GM12878 (cell line): ENCODE measurements at regions not wholly inside any gene's neighbourhood (a gene's known extent, or its start where the extent isn't known, plus 50 kb on each side); places are given as distances from the start of the nearest gene placed in this dataset.

Experiments
- ATAC-seq: fragments of 200-7000 bp; cut with Tn5 transposase; 3 replicates; pipeline ENCODE4 v1.9.1; 2020; ENCODE audit warnings: mild to moderate bottlenecking, moderate library complexity
- BruUV-seq: library from RNA; stranded (reverse); fragments of 400-500 nt; replicated peaks from 2 replicates; lab custom pipeline; 2021; lab: Mats Ljungman, UMichigan
- CTCF ChIA-PET: fragments of 300-600 bp; sonication (Branson Sonifier 250); formaldehyde crosslinking; extraction: SDS; loops from one replicate; lab custom pipeline; 2021; ENCODE audit warnings: inconsistent platforms; lab: Yijun Ruan, JAX
- POLR2A ChIA-PET: fragments of 350-600 bp; formaldehyde crosslinking; extraction: SDS; loops from one replicate; lab custom pipeline; 2021; ENCODE audit warnings: inconsistent platforms; lab: Charles Lee
- RAD21 ChIA-PET: fragments of 300-600 bp; sonication (Branson Sonifier 250); formaldehyde crosslinking; loops from one replicate; lab custom pipeline; 2023; ENCODE audit warnings: antibody characterized with exemption; ENCODE audit not compliant: unreplicated experiment; lab: Charles Lee
- SMC1A ChIA-PET: fragments of 300-600 bp; sonication (Branson Sonifier 250); formaldehyde crosslinking; loops from one replicate; lab custom pipeline; 2023; ENCODE audit not compliant: unreplicated experiment, uncharacterized antibody; lab: Charles Lee
- DNase-seq: peaks from one replicate; pipeline ENCODE4 v3.0.0-alpha.2; 2011; ENCODE audit warnings: low read depth, low spot score
- FAIRE-seq: peaks from 3 replicates; lab custom pipeline; 2011; peaks lifted over from hg19 to GRCh38; lab: Jason Lieb, UNC
- H2AFZ ChIP-seq: 2 replicates; pipeline ENCODE4 v1.6.0; 2011; ENCODE audit warnings: low read depth, low read length, control low read depth; ENCODE audit not compliant: control insufficient read depth
- H3K27ac ChIP-seq: 2 replicates; pipeline ENCODE4 v1.5.1; 2011; ENCODE audit warnings: control low read depth; ENCODE audit not compliant: control insufficient read depth, insufficient read depth
- H3K27me3 ChIP-seq, 2 experiments: replicated peaks in 1 of 2; 2 replicates each; pipeline versions ENCODE4 v1.6.0 to v1.6.1; 2011; ENCODE audit warnings: low read length in 1 of 2; ENCODE audit not compliant: control insufficient read depth in 2 of 2, insufficient read depth in 2 of 2
- H3K36me3 ChIP-seq, 2 experiments: 2 replicates each; pipeline ENCODE4 v1.5.1; 2011; ENCODE audit warnings: low read length in 1 of 2; ENCODE audit not compliant: control insufficient read depth in 2 of 2, insufficient read depth in 2 of 2
- H3K4me1 ChIP-seq: 2 replicates; pipeline ENCODE4 v1.6.1; 2011; ENCODE audit warnings: mild to moderate bottlenecking, low read length, moderate library complexity, mixed read lengths; ENCODE audit not compliant: control insufficient read depth, insufficient read depth
- H3K4me2 ChIP-seq: 2 replicates; pipeline ENCODE4 v1.6.0; 2011; ENCODE audit warnings: control low read depth; ENCODE audit not compliant: control insufficient read depth, insufficient read depth
- H3K4me3 ChIP-seq: fragments of 200-600 bp; sonication (generic); 2 replicates; pipeline ENCODE4 v1.5.1; 2016
- H3K79me2 ChIP-seq: 2 replicates; pipeline ENCODE4 v1.6.0; 2011; ENCODE audit warnings: low read length; ENCODE audit not compliant: control insufficient read depth, insufficient read depth
- H3K9ac ChIP-seq: 2 replicates; pipeline ENCODE4 v1.8.0; 2011; ENCODE audit warnings: low read length, control low read depth, mixed read lengths; ENCODE audit not compliant: control insufficient read depth, insufficient read depth
- H3K9me3 ChIP-seq: replicated peaks from 3 replicates; pipeline ENCODE4 v1.5.1; 2011; ENCODE audit warnings: mild to moderate bottlenecking, low read length; ENCODE audit not compliant: control insufficient read depth, insufficient read depth
- H4K20me1 ChIP-seq: 2 replicates; pipeline ENCODE4 v1.6.0; 2011; ENCODE audit not compliant: control insufficient read depth, insufficient read depth
- BCLAF1 ChIP-seq: fragments of 450-650 bp; IDR thresholded peaks from 2 replicates; pipeline ENCODE4 v1.6.1; 2017; ENCODE audit warnings: antibody characterized with exemption, mild to moderate bottlenecking, moderate library complexity
- HSF1 ChIP-seq: fragments of 150-350 bp; IDR thresholded peaks from 2 replicates; pipeline ENCODE4 v1.6.1; 2014; ENCODE audit warnings: mild to moderate bottlenecking, low read depth, low read length
- SIN3A ChIP-seq: IDR thresholded peaks from 2 replicates; pipeline ENCODE4 v1.6.1; 2012; ENCODE audit warnings: low read depth, low read length, improper control_type of control experiment
- SIX5 ChIP-seq: IDR thresholded peaks from 2 replicates; pipeline ENCODE4 v1.6.1; 2011; ENCODE audit warnings: mild to moderate bottlenecking, low read depth, low read length, moderate library complexity; ENCODE audit not compliant: severe bottlenecking
- STAT3 ChIP-seq: IDR thresholded peaks from 2 replicates; pipeline ENCODE4 v1.6.1; 2011; ENCODE audit warnings: low read depth, low read length, improper control_type of control experiment
- WGBS: methylation state at CpG from one replicate; pipeline ENCODE4 v1.1.6; 2016; ENCODE audit warnings: low lambda C conversion rate; ENCODE audit not compliant: insufficient replicate concordance, insufficient coverage; ENCODE audit errors: missing lambda C conversion rate; 5-methylcytosine and 5-hydroxymethylcytosine counted together
- in situ Hi-C: fragments of 300-500 bp; cut with MboI; formaldehyde crosslinking; loops from 9 replicates; pipeline ENCODE4 v1.14.3; 2018; ENCODE audit warnings: mixed read lengths
- intact Hi-C: fragments of 100-400 bp; cut with micrococcal nuclease; formaldehyde crosslinking; loops from one replicate; pipeline ENCODE4 v1.14.2; 2022; ENCODE audit not compliant: unreplicated experiment

- TF ChIP-seq HSF1 (no peak), SIN3A (no peak)
Measured at GRCh38 chrX:44063606-44064005, 90.4 kb upstream of the NDP start (continued).

GRCh38 chrX:44062840-44063239, 89.7 kb upstream of the NDP start:
- no peak overlapping the region for H2AFZ ChIP-seq
- SMC1A ChIA-PET = no interaction called here
- H3K9ac ChIP-seq = no peak overlapping the region
- WGBS = 0% methylated on average over 3 of the region's 3 CpGs
- H3K79me2 ChIP-seq = no peaks in the 10 kb centered on the region
- no peak for DNase-seq
- H3K4me2 ChIP-seq = no peak overlapping the region
- no peak for TF ChIP-seq BCLAF1
- no peak for TF ChIP-seq STAT3
- TF ChIP-seq SIX5 = no peak
- H3K9me3 ChIP-seq = no peaks in the 10 kb centered on the region
- RAD21 ChIA-PET = no interaction called here
- H3K27me3 ChIP-seq = no peaks in the 10 kb centered on the region
- no peak overlapping the region for H3K27ac ChIP-seq
- no peaks in the 10 kb centered on the region for H4K20me1 ChIP-seq
- POLR2A ChIA-PET = no interaction called here
- no peaks in the 10 kb centered on the region for H3K36me3 ChIP-seq
- BruUV-seq = no TSS peak
- intact Hi-C loops = no loop called here
- no peak for ATAC-seq
- CTCF ChIA-PET = no interaction called here
- H3K4me1 ChIP-seq = no peaks in the 10 kb centered on the region
- FAIRE-seq = no peak
- no peak overlapping the region for H3K4me3 ChIP-seq
- in situ Hi-C loops = no loop called here
